MM.1S (cell line): ENCODE measurements at regions not wholly inside any gene's neighbourhood (a gene's known extent, or its start where the extent isn't known, plus 50 kb on each side); places are given as distances from the start of the nearest gene placed in this dataset.

Source experiments
- DNase-seq: peaks from one replicate; pipeline ENCODE4 v3.0.0-alpha.2; 2015
- H2AFZ ChIP-seq: fragments of 300-600 bp; sonication (generic); 2 replicates; pipeline ENCODE4 v1.6.0; 2016; ENCODE audit warnings: antibody characterized with exemption, low read length
- H3F3A ChIP-seq: fragments of 300-600 bp; sonication (generic); 2 replicates; pipeline ENCODE4 v1.6.1; 2016; ENCODE audit warnings: mild to moderate bottlenecking, antibody characterized with exemption, low read length, moderate library complexity, mixed read lengths; ENCODE audit not compliant: insufficient read depth
- H3K27ac ChIP-seq: fragments of 300-600 bp; sonication (generic); 2 replicates; pipeline ENCODE4 v1.5.1; 2016; ENCODE audit warnings: mild to moderate bottlenecking, low read length
- H3K27me3 ChIP-seq: fragments of 300-600 bp; sonication (generic); replicated peaks from 2 replicates; pipeline ENCODE4 v1.6.0; 2016; ENCODE audit warnings: low read length; ENCODE audit not compliant: insufficient read depth
- H3K36me3 ChIP-seq: fragments of 300-600 bp; sonication (generic); replicated peaks from 2 replicates; pipeline ENCODE4 v1.6.1; 2016; ENCODE audit warnings: mild to moderate bottlenecking, low read length, mixed read lengths; ENCODE audit not compliant: insufficient read depth
- H3K4me1 ChIP-seq: fragments of 300-600 bp; sonication (generic); 2 replicates; pipeline ENCODE4 v1.6.1; 2016; ENCODE audit warnings: low read length, mixed read lengths
- H3K4me2 ChIP-seq: fragments of 300-600 bp; sonication (generic); 2 replicates; pipeline ENCODE4 v1.6.0; 2016; ENCODE audit warnings: low read depth, low read length
- H3K4me3 ChIP-seq: fragments of 300-600 bp; sonication (generic); 2 replicates; pipeline ENCODE4 v1.5.1; 2016; ENCODE audit warnings: low read length, mixed read lengths
- H3K79me2 ChIP-seq: fragments of 300-600 bp; sonication (generic); 2 replicates; pipeline ENCODE4 v1.6.1; 2016; ENCODE audit warnings: mixed run types, low read length, mixed read lengths
- H3K9ac ChIP-seq: fragments of 300-600 bp; sonication (generic); 2 replicates; pipeline ENCODE4 v1.6.1; 2016; ENCODE audit warnings: low read length, mixed read lengths
- H3K9me2 ChIP-seq: fragments of 300-600 bp; sonication (generic); replicated peaks from 2 replicates; pipeline ENCODE4 v1.6.1; 2016; ENCODE audit warnings: mild to moderate bottlenecking, low read length, mixed read lengths; ENCODE audit not compliant: insufficient read depth
- H3K9me3 ChIP-seq: fragments of 300-600 bp; sonication (generic); replicated peaks from 2 replicates; pipeline ENCODE4 v1.6.1; 2016; ENCODE audit warnings: mild to moderate bottlenecking, low read length, mixed read lengths; ENCODE audit not compliant: insufficient read depth
- H4K20me1 ChIP-seq: fragments of 300-600 bp; sonication (generic); 2 replicates; pipeline ENCODE4 v1.6.1; 2016; ENCODE audit warnings: mild to moderate bottlenecking, low read length, moderate library complexity, mixed read lengths; ENCODE audit not compliant: insufficient read depth
- EZH2 ChIP-seq: fragments of 300-600 bp; sonication (generic); optimal IDR thresholded peaks from 2 replicates; pipeline ENCODE3; 2017; ENCODE audit warnings: low read depth, mild to moderate bottlenecking, antibody characterized with exemption, low read length, mixed read lengths
- EZH2phosphoT487 ChIP-seq: fragments of 300-600 bp; sonication (generic); IDR thresholded peaks from 2 replicates; pipeline ENCODE4 v1.6.1; 2018; ENCODE audit warnings: antibody characterized with exemption, low read length
- TF ChIP-seq, protein P1 (sequence below): fragments of 300-600 bp; sonication (generic); IDR thresholded peaks from 2 replicates; pipeline ENCODE4 v1.5.1; 2016; ENCODE audit warnings: antibody characterized with exemption, low read length, mixed read lengths

DNA sequence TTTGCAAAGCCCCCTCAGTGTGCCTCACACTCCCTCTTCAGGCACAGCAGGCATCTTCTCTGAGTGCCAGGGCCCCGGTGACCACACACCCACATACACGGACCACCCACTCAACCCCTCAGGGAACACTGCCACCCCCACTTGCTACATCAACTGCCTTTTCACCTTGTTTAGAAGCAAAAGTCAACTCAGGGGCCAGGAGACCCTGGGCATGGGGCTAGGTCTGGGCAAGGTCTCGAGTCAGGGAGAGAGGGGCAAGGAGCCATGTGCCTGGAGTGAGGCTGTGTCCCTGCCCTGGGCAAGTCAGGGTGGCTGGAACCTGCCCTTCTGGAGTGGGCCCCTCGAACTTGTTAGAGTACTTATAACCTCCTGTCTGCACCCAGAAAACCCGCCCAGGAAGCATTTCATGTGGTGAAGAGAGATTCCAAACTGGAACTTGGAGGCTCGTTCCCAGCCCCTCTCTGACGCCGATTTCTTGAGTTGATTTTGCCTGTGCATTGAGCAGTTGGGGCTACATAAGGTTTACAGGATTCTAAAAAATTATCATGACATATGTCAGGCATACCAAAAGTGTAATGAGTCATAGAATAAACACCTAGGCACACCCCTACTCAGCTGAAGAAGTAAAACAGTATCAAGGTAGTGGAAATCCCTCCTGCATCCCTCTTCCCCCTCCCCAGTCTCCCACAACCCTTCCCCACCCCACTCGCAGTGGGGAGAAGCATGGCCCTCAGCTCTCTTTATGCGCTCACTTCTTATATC is 74.3 kb downstream of the MYEOV start:
- H4K20me1 ChIP-seq, result no peaks in the 10 kb centered on the region
- H3K4me2 ChIP-seq, result no peak overlapping the region
- no peak overlapping the region for H3K9ac ChIP-seq
- no peaks in the 10 kb centered on the region for H3K36me3 ChIP-seq
- no peak for DNase-seq
- no peak overlapping the region for H3K27ac ChIP-seq
- no peak overlapping the region for H2AFZ ChIP-seq
- no peaks in the 10 kb centered on the region for H3F3A ChIP-seq
- no peaks in the 10 kb centered on the region for H3K27me3 ChIP-seq
- no peaks in the 10 kb centered on the region for H3K9me2 ChIP-seq
- H3K9me3 ChIP-seq, result no peaks in the 10 kb centered on the region
- H3K4me3 ChIP-seq, result no peak overlapping the region
- H3K79me2 ChIP-seq, result no peaks in the 10 kb centered on the region
- no peaks in the 10 kb centered on the region for H3K4me1 ChIP-seq
- TF ChIP-seq EZH2phosphoT487, result no peak
- TF ChIP-seq, protein P1, sequence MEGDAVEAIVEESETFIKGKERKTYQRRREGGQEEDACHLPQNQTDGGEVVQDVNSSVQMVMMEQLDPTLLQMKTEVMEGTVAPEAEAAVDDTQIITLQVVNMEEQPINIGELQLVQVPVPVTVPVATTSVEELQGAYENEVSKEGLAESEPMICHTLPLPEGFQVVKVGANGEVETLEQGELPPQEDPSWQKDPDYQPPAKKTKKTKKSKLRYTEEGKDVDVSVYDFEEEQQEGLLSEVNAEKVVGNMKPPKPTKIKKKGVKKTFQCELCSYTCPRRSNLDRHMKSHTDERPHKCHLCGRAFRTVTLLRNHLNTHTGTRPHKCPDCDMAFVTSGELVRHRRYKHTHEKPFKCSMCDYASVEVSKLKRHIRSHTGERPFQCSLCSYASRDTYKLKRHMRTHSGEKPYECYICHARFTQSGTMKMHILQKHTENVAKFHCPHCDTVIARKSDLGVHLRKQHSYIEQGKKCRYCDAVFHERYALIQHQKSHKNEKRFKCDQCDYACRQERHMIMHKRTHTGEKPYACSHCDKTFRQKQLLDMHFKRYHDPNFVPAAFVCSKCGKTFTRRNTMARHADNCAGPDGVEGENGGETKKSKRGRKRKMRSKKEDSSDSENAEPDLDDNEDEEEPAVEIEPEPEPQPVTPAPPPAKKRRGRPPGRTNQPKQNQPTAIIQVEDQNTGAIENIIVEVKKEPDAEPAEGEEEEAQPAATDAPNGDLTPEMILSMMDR, result no peak
- no peak for TF ChIP-seq EZH2

DNA sequence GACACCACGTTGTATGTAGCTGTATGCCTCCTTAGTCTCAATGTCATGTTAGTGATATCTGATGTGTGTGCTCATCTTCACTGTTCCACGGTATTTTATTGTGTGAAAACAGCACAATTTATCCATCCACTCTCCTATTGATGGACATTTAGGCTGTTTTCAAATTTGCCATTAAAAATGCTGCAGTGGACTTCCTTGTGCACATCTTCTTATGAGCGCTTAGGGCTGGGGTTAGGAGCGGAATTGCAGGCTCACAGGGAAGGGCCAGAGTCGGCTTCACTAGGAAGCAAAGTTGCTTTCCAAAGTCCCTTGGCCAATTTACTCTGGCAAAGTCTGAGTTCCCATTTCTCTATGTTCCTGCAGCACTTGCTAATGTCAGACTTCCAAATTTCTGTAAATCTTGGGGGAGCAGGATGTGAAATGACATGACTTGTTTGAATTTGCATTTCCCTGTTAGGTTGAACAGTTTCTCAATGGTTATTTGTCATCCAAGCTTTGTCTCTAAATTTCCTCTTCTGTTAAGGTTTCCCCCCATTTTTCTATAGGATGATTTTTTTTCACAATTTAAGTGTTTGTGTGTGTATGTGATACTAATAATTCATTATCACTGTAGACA is 75.4 kb downstream of the MYEOV start:
- H2AFZ ChIP-seq, result no peak overlapping the region
- H3K27ac ChIP-seq, result no peak overlapping the region
- TF ChIP-seq, protein P1, result no peak
- TF ChIP-seq EZH2phosphoT487 (no peak), EZH2 (no peak)
- H3K4me1 ChIP-seq, result no peaks in the 10 kb centered on the region
- H4K20me1 ChIP-seq, result no peaks in the 10 kb centered on the region
- H3K36me3 ChIP-seq, result no peaks in the 10 kb centered on the region
- H3K9me2 ChIP-seq, result no peaks in the 10 kb centered on the region
- H3K9ac ChIP-seq, result no peak overlapping the region
- no peak overlapping the region for H3K4me3 ChIP-seq
- no peak for DNase-seq
- no peaks in the 10 kb centered on the region for H3K79me2 ChIP-seq
- H3K9me3 ChIP-seq, result no peaks in the 10 kb centered on the region
- H3K27me3 ChIP-seq, result no peaks in the 10 kb centered on the region
- H3K4me2 ChIP-seq, result no peak overlapping the region
- H3F3A ChIP-seq, result no peaks in the 10 kb centered on the region

DNA sequence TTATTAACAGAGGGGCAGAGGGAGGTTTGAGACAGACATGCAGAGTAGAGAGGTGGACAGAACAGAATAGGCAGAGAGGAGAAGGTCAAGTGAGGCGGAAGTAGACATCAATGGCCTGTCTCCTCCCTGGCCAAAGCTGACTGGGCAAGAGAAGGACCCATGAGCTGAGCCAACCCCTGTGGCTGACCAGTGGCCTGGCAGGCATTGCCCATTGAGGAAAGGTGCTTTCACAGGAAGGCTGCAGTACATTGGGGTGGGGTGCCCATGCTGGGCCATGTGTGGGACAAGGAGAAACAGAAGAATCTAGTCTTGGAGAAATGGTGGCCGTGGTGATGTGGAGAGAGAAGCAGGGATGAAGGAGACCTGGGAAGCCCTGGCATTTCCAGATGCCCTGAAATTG is 76.0 kb downstream of the MYEOV start:
- H3K4me3 ChIP-seq, result no peak overlapping the region
- H2AFZ ChIP-seq, result no peak overlapping the region
- no peaks in the 10 kb centered on the region for H3F3A ChIP-seq
- no peaks in the 10 kb centered on the region for H3K79me2 ChIP-seq
- H3K9ac ChIP-seq, result no peak overlapping the region
- no peak for TF ChIP-seq EZH2
- no peak for TF ChIP-seq EZH2phosphoT487
- TF ChIP-seq, protein P1, result no peak
- no peaks in the 10 kb centered on the region for H3K4me1 ChIP-seq
- H3K27ac ChIP-seq, result no peak overlapping the region
- no peak overlapping the region for H3K4me2 ChIP-seq
- H4K20me1 ChIP-seq, result no peaks in the 10 kb centered on the region
- no peak for DNase-seq
- H3K9me2 ChIP-seq, result no peaks in the 10 kb centered on the region
- H3K36me3 ChIP-seq, result no peaks in the 10 kb centered on the region
- H3K27me3 ChIP-seq, result no peaks in the 10 kb centered on the region
- H3K9me3 ChIP-seq, result no peaks in the 10 kb centered on the region
